HG03108 (cell line): ENCODE measurements at regions not wholly inside any gene's neighbourhood (a gene's known extent, or its start where the extent isn't known, plus 50 kb on each side); places are given as distances from the start of the nearest gene placed in this dataset.
"Not testable (repeated sequence)": the region's sequence is repeated elsewhere in the genome, so short reads cannot be mapped to it uniquely, and the experiment has no call there.

Source experiments
- ATAC-seq: cut with Tn5 transposase; IDR thresholded peaks from one replicate; pipeline ENCODE4 v1.9.1; 2021; ENCODE audit warnings: moderate library complexity; ENCODE audit not compliant: unreplicated experiment

- no peak for ATAC-seq
Observed at GRCh38 chr3:95711789-95712188, 1102.6 kb upstream of the EPHA6 start.

DNA sequence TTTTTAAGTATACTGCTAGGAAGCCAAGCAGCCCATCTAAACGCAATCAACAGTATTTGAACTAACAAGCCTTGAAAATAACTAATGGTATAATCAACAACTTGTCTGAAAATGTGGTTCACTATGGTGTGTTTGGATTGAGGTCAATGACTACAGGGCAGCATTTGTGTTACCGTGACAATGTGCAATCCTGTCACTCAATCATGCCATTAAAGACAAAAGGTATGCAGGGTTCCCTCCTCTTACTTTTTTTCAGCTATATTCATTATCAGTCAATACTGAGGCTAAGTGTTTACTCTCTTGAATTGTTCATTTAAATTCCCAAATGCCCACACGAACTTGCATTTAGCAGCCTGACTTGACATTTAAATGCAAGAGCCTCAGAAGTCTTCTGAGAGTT lies 1099.3 kb upstream of the EPHA6 start:
- ATAC-seq, result no peak

GRCh38 chr3:95717048-95717447 lies 1097.3 kb upstream of the EPHA6 start:
- ATAC-seq, result no peak

GRCh38 chr3:95718168-95718567 lies 1096.2 kb upstream of the EPHA6 start:
- no peak for ATAC-seq

DNA sequence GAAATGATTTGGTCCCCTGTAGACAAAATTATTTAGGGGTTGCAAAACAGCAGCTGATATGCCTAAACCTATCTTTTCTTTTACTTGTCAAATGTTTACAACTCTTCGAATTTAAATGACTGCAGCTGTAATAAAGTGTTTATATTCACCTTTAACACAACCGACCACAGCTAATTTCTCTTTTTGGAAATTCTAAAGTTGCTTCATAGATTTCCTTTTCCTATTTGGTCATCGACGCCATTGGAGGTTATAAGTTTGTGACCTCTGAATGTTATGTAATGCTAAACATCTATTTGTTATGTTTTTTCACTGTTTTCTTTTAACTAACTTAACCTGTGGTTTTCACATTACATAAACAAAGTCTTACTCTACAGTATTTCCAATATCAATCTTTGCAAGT lies 1094.9 kb upstream of the EPHA6 start:
- no peak for ATAC-seq

GRCh38 chr3:95721938-95722337 lies 1092.5 kb upstream of the EPHA6 start:
- no peak for ATAC-seq

DNA sequence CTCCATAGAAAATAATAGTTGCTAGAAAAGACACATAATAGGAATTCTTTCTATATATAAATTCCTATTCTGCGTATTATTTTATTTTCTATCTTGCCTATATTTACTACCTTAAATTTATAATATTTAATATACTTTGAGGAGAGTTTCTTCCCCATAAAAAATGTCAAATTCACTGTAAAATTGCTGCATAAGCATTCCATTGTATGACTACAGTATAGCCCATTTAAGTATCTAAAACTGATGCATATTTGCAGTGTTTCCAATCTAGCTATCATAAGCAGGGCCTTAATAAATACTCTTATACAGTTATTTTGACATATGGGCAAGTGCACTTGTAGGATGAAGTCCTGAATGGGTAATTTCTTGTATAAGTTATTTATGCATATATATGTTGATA lies 1088.6 kb upstream of the EPHA6 start:
- no peak for ATAC-seq

GRCh38 chr3:95731753-95732152 lies 1082.6 kb upstream of the EPHA6 start:
- ATAC-seq, result no peak

DNA sequence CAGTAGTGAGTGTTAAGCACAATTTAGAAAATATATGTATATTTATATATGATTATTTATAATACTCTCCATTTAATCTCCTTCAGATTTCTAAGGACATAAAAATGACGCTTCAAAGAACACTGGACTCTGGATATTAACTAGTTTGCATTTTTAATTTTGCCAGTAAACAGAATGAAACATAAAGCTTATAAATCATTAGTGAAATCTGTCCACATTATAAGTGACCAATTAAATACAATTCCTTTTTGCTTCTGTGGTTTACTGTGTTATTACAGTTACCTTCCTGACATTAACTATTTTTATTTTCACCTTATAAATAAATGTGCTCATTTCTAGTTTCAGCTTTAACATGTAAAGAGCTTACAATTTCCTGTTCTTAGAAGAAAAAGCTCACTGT lies 1081.1 kb upstream of the EPHA6 start:
- no peak for ATAC-seq

GRCh38 chr3:95738045-95738444 lies 1076.3 kb upstream of the EPHA6 start:
- ATAC-seq, result no peak

DNA sequence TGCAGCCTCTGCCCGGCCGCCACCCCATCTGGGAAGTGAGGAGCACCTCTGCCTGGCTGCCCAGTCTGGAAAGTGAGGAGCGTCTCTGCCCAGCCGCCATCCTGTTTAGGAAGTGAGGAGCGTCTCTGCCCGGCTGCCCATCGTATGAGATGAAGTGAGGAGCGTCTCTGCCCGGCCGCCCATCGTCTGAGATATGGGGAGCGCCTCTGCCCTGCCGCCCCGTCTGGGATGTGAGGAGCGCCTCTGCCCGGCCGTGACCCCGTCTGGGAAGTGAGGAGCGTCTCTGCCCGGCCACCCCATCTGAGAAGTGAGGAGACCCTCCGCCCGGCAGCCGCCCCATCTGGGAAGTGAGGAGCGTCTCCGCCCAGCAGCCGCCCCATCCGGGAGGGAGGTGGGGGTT lies 1069.5 kb upstream of the EPHA6 start:
- not testable (repeated sequence) for ATAC-seq

DNA sequence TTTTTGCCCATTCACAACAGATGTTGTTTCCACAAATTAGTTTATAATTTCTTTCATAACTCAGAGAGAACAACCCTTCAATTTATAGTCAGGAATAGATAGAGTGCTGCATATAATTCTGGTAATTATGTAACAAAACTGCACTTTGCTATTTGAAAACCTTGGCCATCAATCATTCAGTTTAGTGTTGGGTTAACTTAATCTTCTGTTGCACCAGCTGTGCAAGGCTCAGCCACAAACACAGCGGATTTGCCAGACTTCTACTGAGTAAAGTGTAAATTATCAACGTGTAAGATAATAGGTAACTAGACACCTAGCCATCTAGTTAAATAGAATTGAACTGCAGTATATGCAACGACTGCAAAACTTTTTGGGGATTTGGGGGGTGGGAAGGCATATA lies 1064.3 kb upstream of the EPHA6 start:
- no peak for ATAC-seq

DNA sequence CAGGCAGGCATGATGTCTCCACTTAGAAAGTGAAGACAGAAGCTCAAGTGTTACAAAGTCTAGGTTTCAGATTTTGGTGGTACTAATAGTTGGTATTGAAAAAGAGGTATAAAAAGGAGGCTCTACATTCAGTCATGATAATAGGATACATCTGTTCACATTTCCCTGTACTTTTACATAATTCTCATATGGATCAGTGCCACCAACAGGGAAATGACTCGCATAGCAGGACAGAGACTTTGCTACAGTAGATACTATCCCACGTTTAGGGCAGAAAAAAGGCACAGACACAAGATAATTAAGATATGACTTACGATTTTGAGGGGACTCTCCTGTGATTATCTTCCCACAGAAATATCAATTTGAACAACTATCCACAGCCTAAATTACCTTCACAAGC lies 1062.9 kb upstream of the EPHA6 start:
- ATAC-seq, result no peak

GRCh38 chr3:95752199-95752598 lies 1062.2 kb upstream of the EPHA6 start:
- ATAC-seq, result no peak

DNA sequence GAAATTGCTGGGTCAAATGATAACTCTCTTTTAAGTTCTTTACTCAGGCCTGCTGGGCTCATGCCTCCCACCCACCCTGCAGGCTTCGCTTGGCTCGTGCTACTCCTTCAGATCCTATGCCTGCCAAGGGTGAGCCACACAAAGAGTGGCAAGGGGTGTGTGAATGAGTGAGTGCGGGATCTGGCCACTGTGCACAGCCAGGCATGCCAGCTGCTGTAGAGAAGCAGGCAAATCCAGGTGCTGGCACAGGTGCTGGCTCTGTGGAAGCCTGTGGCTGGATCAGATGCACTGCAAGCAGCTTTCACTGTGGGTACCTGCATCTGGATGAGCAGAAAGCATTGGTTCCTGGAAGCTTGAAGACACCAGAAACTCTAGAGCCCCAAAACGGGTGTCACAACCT lies 1055.7 kb upstream of the EPHA6 start:
- no peak for ATAC-seq

DNA sequence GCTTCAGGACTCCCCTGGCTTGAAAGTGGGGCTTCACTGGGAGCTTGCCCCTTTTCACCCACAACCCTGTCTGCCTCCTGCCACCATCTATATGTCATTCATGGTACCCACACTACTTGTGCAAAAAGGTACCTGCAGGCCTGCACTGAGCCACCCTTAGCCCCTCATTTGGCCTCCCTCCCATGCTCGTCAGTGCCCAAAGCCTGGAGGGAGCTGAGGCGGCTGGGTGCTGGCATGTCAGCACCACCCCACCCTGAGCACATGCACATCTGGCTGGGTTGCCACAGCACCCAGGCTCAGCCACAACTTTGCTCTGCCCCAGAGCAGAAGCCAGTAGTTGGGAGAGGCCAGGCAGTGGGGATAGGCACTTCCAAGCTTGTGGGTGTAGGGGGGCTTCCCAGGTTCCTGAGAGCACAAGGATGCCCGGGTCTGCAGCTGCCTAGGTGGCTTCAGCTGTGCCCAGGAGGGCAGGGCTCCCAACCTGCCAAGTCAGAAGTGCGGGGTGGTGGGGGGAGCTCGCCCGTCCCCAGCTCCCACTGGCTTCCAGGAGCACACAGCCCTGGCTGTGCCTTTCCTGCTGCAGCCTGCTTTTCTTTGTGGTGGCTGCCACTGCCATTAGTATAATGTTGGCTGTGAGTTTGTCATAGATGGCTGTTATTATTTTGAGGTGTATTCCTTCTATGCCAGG lies 1054.6 kb upstream of the EPHA6 start:
- ATAC-seq, result no peak

- no peak for ATAC-seq
Observed at GRCh38 chr3:95775486-95776094, 1038.8 kb upstream of the EPHA6 start.

- ATAC-seq, result no peak
Observed at GRCh38 chr3:95781598-95781997, 1032.8 kb upstream of the EPHA6 start.

- ATAC-seq, result no peak
Observed at GRCh38 chr3:95789111-95789510, 1025.3 kb upstream of the EPHA6 start.

GRCh38 chr3:95797081-95797480 lies 1017.3 kb upstream of the EPHA6 start:
- ATAC-seq, result no peak

DNA sequence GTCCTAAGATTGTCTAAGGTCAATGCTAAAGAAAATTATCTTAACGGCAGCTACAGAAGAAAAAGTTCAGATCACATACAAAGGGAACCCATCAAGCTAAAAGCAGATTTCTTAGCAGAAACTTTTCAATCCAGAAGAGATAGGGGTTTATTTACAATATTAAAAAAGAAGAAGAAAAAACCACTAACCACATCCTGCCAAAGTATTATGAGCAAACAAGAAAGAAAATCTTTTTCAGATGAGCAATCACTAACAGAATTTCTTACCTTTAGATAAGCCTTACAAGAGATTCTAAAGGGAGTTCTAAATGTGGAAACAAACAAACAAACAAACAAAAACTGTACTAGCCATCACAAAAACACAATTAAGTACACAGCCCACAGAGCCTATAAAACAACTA lies 1015.8 kb upstream of the EPHA6 start:
- ATAC-seq, result no peak

- no peak for ATAC-seq
Observed at GRCh38 chr3:95810462-95810861, 1003.9 kb upstream of the EPHA6 start.

DNA sequence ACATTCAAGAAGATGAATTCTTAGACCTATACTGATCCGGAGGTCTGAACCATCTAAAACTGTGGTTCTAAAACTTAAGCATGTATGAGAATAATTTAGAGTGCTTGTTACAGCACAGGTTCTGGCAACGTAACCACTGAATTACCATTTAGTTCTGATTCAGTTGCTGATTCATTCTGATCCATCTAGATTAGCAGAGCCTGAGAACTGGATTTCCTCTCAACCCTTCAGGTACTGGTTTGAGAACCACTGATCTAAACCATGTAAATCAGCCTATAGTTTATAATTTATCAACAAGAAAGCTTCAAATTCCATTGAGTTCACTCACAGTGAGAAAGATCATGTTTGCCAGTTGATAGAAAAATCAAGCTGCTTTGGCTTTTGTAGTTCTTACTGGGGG lies 1001.1 kb upstream of the EPHA6 start:
- no peak for ATAC-seq
